Stomach (tissue), 4 donors: ENCODE measurements at regions not wholly inside any gene's neighbourhood (a gene's known extent, or its start where the extent isn't known, plus 50 kb on each side); places are given as distances from the start of the nearest gene placed in this dataset.

Experiments used
- EP300 ChIP-seq: sonication (generic); formaldehyde crosslinking; IDR thresholded peaks from one replicate; pipeline ENCODE4 v1.6.1; 2017; ENCODE audit warnings: antibody characterized with exemption
- POLR2A ChIP-seq, 4 donors: fragments of 450-650 bp; IDR thresholded peaks; one replicate each; pipeline ENCODE4 v1.6.1; 2016; ENCODE audit warnings: antibody characterized with exemption in 4 of 4, control low read depth in 2 of 4, mild to moderate bottlenecking in 1 of 4, moderate library complexity in 1 of 4
- POLR2AphosphoS5 ChIP-seq, 3 donors: sonication (generic); formaldehyde crosslinking; IDR thresholded peaks; one replicate each; pipeline ENCODE4 v1.6.1; 2016; ENCODE audit warnings: antibody characterized with exemption in 3 of 3
- TF ChIP-seq, protein P1 (sequence below), 7 experiments: fragments of 450-650 bp in 4 of 7; fragments of 200-600 bp in 3 of 7; sonication (generic) in 3 of 7; IDR thresholded peaks; one replicate each; pipeline ENCODE4 v1.5.1; 2016 to 2019; ENCODE audit warnings: antibody characterized with exemption in 7 of 7, control low read depth in 2 of 7, mild to moderate bottlenecking in 1 of 7

DNA sequence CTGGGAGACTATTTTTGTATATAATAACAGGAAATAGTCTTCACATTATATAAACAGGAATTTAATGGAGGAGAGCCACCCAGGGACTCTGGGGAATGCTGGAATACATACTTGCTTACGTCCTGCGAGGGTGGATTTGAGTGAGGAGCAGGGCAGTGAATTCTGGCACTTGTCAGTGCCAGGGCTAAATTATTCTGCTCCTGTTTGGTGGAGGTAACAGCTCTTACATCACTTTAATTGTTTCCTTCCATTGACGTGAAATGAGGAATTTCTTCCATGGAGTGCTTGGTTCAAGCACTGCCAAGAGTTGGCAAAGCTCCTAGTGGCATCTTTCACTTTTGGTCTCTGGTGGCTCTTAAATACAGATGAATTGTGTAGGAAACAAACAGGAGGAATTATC lies 94.1 kb upstream of the GOLGA8J start:
- TF ChIP-seq, protein P1, sequence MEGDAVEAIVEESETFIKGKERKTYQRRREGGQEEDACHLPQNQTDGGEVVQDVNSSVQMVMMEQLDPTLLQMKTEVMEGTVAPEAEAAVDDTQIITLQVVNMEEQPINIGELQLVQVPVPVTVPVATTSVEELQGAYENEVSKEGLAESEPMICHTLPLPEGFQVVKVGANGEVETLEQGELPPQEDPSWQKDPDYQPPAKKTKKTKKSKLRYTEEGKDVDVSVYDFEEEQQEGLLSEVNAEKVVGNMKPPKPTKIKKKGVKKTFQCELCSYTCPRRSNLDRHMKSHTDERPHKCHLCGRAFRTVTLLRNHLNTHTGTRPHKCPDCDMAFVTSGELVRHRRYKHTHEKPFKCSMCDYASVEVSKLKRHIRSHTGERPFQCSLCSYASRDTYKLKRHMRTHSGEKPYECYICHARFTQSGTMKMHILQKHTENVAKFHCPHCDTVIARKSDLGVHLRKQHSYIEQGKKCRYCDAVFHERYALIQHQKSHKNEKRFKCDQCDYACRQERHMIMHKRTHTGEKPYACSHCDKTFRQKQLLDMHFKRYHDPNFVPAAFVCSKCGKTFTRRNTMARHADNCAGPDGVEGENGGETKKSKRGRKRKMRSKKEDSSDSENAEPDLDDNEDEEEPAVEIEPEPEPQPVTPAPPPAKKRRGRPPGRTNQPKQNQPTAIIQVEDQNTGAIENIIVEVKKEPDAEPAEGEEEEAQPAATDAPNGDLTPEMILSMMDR (IDR thresholded peaks at IDR 0.05) = no peak
- TF ChIP-seq POLR2AphosphoS5 (IDR thresholded peaks at IDR 0.05) (no peak), EP300 (no peak), POLR2A (IDR thresholded peaks at IDR 0.05) (no peak)
